GM21367 (cell line): ENCODE measurements at regions not wholly inside any gene's neighbourhood (a gene's known extent, or its start where the extent isn't known, plus 50 kb on each side); places are given as distances from the start of the nearest gene placed in this dataset.
"Not testable (repeated sequence)": the region's sequence is repeated elsewhere in the genome, so short reads cannot be mapped to it uniquely, and the experiment has no call there.

Experiments
- ATAC-seq: cut with Tn5 transposase; IDR thresholded peaks from one replicate; pipeline ENCODE4 v1.9.1; 2021; ENCODE audit not compliant: unreplicated experiment

- ATAC-seq = no peak
These were observed 85.1 kb downstream of the GNL3L start for GRCh38 chrX:54615109-54615508.

GRCh38 chrX:54633641-54634040, 103.6 kb downstream of the GNL3L start:
- no peak for ATAC-seq

DNA sequence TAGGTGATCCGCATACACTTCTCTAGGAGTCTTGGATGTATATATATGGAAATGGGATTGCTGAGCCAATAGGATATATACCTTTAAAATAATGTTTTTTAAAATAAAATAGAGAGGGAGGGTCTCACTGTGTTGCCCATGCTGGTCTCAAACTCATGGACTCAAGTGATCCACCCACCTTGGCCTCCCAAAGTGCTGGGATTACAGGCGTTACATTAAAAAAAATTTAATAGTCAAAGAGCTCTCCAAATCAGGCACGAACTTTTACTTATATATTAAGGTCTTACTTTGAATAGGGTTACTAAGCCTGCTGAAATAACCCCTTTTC, 109.0 kb downstream of the GNL3L start:
- no peak for ATAC-seq

- ATAC-seq = peak; percentile 91
These were observed 109.5 kb downstream of the GNL3L start for GRCh38 chrX:54639346-54640102.

DNA sequence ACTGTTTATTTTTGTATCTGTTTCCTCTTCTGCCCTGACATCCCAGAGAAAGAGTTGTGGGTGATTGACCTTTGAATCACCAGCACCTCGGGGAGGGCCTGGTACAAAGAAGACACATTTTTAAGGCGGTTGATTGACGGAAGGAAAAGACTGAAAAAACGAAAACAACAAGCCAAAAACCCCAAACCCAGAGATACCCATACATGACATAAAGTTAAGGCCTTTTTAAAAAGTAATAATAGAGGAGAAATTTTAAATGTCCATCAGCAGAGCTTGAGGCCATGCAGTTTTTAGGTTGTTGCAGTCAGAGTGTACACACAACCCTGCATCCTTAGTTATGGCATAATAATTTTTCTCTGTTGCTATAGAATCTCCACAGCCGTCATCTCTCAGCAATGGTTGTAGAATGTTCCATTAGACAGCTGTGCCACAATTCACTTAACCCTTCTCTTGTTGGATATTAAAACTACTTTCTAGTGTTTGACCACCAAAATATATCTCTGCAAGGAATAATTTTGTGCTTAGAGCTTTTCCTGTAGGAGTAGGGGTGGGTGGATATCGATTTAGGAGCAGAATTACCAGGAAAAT, 110.2 kb downstream of the GNL3L start:
- no peak for ATAC-seq

GRCh38 chrX:54640736-54641135, 110.7 kb downstream of the GNL3L start:
- ATAC-seq = no peak

DNA sequence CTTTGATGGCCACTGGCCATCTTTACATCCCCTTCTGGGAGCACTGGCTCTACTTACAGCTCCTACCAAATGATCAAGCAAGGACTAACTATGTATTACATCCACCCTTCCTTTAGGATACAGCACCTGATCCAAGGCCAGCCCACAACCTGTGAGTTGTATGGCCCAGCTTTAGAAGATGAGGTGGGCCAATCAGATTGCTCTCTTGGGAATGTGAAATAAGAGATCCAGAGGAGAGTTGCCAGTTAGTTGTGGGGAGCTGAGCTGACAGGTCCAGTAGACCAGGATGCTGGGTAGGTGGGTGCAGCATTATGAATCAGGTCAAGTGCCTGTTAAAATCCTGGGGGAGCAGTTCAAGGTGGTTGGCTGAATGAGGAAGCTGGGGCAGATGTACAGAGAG, 111.5 kb downstream of the GNL3L start:
- no peak for ATAC-seq

GRCh38 chrX:54647607-54648006, 117.6 kb downstream of the GNL3L start:
- ATAC-seq = not testable (repeated sequence)

DNA sequence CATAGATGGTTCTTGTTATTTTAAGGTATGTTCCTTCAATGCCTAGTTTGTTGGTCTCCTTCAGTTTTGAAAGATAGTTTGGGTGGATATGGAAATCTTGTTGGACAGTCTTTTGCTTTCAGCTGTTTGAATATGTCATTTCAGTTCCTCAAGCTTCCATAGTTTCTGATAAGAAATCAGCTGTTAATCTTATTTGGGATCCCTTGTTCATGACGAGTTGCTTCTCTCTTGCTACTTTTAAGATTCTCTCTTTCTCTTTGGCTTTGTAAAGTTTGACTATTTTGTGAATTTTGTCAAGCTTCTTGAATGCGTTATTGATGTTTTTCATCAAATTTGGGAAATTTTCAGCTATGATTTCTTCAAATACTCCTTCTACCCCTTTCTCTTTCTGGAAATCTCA, 129.5 kb downstream of the GNL3L start:
- no peak for ATAC-seq

GRCh38 chrX:54675762-54676161, 122.3 kb downstream of the ITIH6 start:
- no peak for ATAC-seq

- ATAC-seq = no peak
These were observed 102.8 kb downstream of the ITIH6 start for GRCh38 chrX:54695231-54695630.

GRCh38 chrX:54695816-54696487, 102.1 kb downstream of the ITIH6 start:
- ATAC-seq = peak; percentile 99
